ENCODE measurements at regions not wholly inside any gene's neighbourhood (a gene's known extent, or its start where the extent isn't known, plus 50 kb on each side); places are given as distances from the start of the nearest gene placed in this dataset.

GRCh38 chr4:182968917-182969650 is 51.9 kb upstream of the DCTD start:
- ATAC-seq (no peak), DNase-seq (ENCODE audit: low read depth in 1 of 2, low spot score in 1 of 2) (no peak), FAIRE-seq (no peak)
- ChIA-PET POLR2A (no interaction called here), CTCF (interaction anchor here (0.9 kb wide), 1 partner anchor 293 kb away, joined by 5 read pairs; no protein-coding TSS in a partner anchor)
- TF ChIP-seq MAFK (IDR thresholded peaks at IDR 0.05; ENCODE audit: partially characterized antibody) (no peak), EHF (CRISPR knock-in tag; IDR thresholded peaks at IDR 0.05) (no peak), GATA3 (IDR thresholded peaks at IDR 0.05; ENCODE audit: borderline replicate concordance) (no peak)
- Histone ChIP-seq H3K4me1 (peaks cover 10% of the 10 kb centered on the region; the same call in 1 of the 3 replicates), H3K4me3 (no peak overlapping the region), H3K27ac (no peak overlapping the region), H3K4me2 (no peak overlapping the region), H3K9me3 (no peaks in the 10 kb centered on the region)
- 86% methylated on average over 11 of the region's 11 CpGs for WGBS (ENCODE audit: missing lambda C conversion rate)

GRCh38 chr4:182967403-182967802 is 50.2 kb upstream of the DCTD start:
- FAIRE-seq (no peak), DNase-seq (ENCODE audit: low read depth in 1 of 2, low spot score in 1 of 2) (no peak), ATAC-seq (no peak)
- Histone ChIP-seq H3K4me3 (no peak overlapping the region), H3K9me3 (no peaks in the 10 kb centered on the region), H3K4me1 (peaks cover 9% of the 10 kb centered on the region; the same call in 1 of the 3 replicates), H3K27ac (no peak overlapping the region), H3K4me2 (no peak overlapping the region)
- CTCF ChIA-PET = no interaction called here
- TF ChIP-seq E2F6 (IDR thresholded peaks at IDR 0.05; ENCODE audit: borderline replicate concordance, low read depth) = no peak
- TF ChIP-seq HES2 (IDR thresholded peaks at IDR 0.05) = no peak
- no peak for TF ChIP-seq HOXB5 (CRISPR knock-in tag; IDR thresholded peaks at IDR 0.05)
- no peak for TF ChIP-seq EHF (CRISPR knock-in tag; IDR thresholded peaks at IDR 0.05)
- no peak for TF ChIP-seq NFE2L2 (conservative IDR thresholded peaks at IDR 0.05; ENCODE audit: low read length)
- TF ChIP-seq HMGXB4 (CRISPR knock-in tag; IDR thresholded peaks at IDR 0.05; ENCODE audit: borderline replicate concordance) = no peak
- no peak for TF ChIP-seq ZFP36 (IDR thresholded peaks at IDR 0.05; ENCODE audit: borderline replicate concordance, partially characterized antibody)
- no peak for TF ChIP-seq RARB (CRISPR knock-in tag; IDR thresholded peaks at IDR 0.05)
- no peak for TF ChIP-seq RAD21 (conservative IDR thresholded peaks at IDR 0.05 in 1 of 2, IDR thresholded peaks at IDR 0.05 in 1 of 2)
- TF ChIP-seq POLR2AphosphoS2 (conservative IDR thresholded peaks at IDR 0.05; ENCODE audit: low read length) = no peak
- TF ChIP-seq MAX (IDR thresholded peaks at IDR 0.05) = no peak
- TF ChIP-seq SREBF2 (IDR thresholded peaks at IDR 0.05) = no peak
- no peak for TF ChIP-seq ESRRA (IDR thresholded peaks at IDR 0.05; ENCODE audit: borderline replicate concordance, low read length)
- no peak for TF ChIP-seq EHMT2 (IDR thresholded peaks at IDR 0.05; ENCODE audit: low read depth)
- no peak for TF ChIP-seq FOSL2 (IDR thresholded peaks at IDR 0.05)
- no peak for TF ChIP-seq FOSL2 (CRISPR knock-in tag; IDR thresholded peaks at IDR 0.05)
- no peak for TF ChIP-seq ZNF302 (CRISPR knock-in tag; IDR thresholded peaks at IDR 0.05)
- TF ChIP-seq ELK1 (IDR thresholded peaks at IDR 0.05; ENCODE audit: low read depth, low read length) = no peak
- no peak for TF ChIP-seq REST (IDR thresholded peaks at IDR 0.05)
- POLR2A ChIA-PET = no interaction called here

All from A549 (cell line).